GM12892 (cell line): ENCODE measurements at regions not wholly inside any gene's neighbourhood (a gene's known extent, or its start where the extent isn't known, plus 50 kb on each side); places are given as distances from the start of the nearest gene placed in this dataset.

ENCODE experiments used
- POLR2A ChIP-seq: IDR thresholded peaks from 2 replicates; pipeline ENCODE4 v1.6.1; 2011; ENCODE audit warnings: low read depth, low read length, control low read depth
- POLR2AphosphoS5 ChIP-seq: IDR thresholded peaks from 2 replicates; pipeline ENCODE4 v1.6.1; 2011; ENCODE audit warnings: low read depth, low read length, control low read depth
- TAF1 ChIP-seq: IDR thresholded peaks from 2 replicates; pipeline ENCODE4 v1.6.1; 2011; ENCODE audit warnings: low read depth, mild to moderate bottlenecking, control low read depth, low read length, borderline replicate concordance

- TF ChIP-seq POLR2A, result no peak
- no peak for TF ChIP-seq TAF1
- TF ChIP-seq POLR2AphosphoS5, result no peak
Observed at GRCh38 chr2:8282858-8283252, 399.0 kb upstream of the ID2 start.
